Peyer's patch (tissue), 4 donors: ENCODE measurements at regions not wholly inside any gene's neighbourhood (a gene's known extent, or its start where the extent isn't known, plus 50 kb on each side); places are given as distances from the start of the nearest gene placed in this dataset.

Experiments
- DNase-seq, 3 donors: peaks; one replicate each; pipeline ENCODE4 v3.0.0-alpha.2; 2017 to 2019
- H3K27ac ChIP-seq, 4 donors: fragments of 200-600 bp; sonication (generic); one replicate each; pipeline ENCODE4 v1.5.1; 2016 to 2019
- H3K27me3 ChIP-seq, 2 donors: fragments of 200-600 bp; sonication (generic); one replicate each; pipeline ENCODE4 v1.5.1; 2019
- H3K36me3 ChIP-seq, 3 donors: fragments of 200-600 bp; sonication (generic); one replicate each; pipeline ENCODE4 v1.5.1; 2016 to 2019
- H3K4me1 ChIP-seq, 4 donors: fragments of 200-600 bp; sonication (generic); one replicate each; pipeline ENCODE4 v1.5.1; 2016 to 2019
- H3K4me3 ChIP-seq, 4 donors: fragments of 200-600 bp; sonication (generic); 1 replicate in 3 of 4; 2 replicates in 1 of 4; pipeline ENCODE4 v1.5.1; 2016 to 2019; ENCODE audit warnings: mild to moderate bottlenecking in 1 of 4
- H3K9me3 ChIP-seq, 4 donors: fragments of 200-600 bp; sonication (generic); one replicate each; pipeline ENCODE4 v1.5.1; 2016 to 2019; ENCODE audit warnings: mild to moderate bottlenecking in 1 of 4
- CTCF ChIP-seq, 6 experiments: fragments of 450-650 bp in 4 of 6; fragments of 200-600 bp in 2 of 6; sonication (generic) in 1 of 6; IDR thresholded peaks; one replicate each; pipeline ENCODE4 v1.5.1; 2017 to 2019; ENCODE audit warnings: antibody characterized with exemption in 6 of 6, mild to moderate bottlenecking in 3 of 6, moderate library complexity in 1 of 6
- POLR2A ChIP-seq, 2 donors: fragments of 450-650 bp; IDR thresholded peaks; one replicate each; pipeline ENCODE4 v1.5.1; 2017; ENCODE audit warnings: antibody characterized with exemption in 2 of 2, mild to moderate bottlenecking in 2 of 2, moderate library complexity in 2 of 2

GRCh38 chr9:115862021-115862420, 291.6 kb upstream of the PAPPA start:
- no peaks in the 10 kb centered on the region for H3K4me1 ChIP-seq
- no peak for TF ChIP-seq CTCF (IDR thresholded peaks at IDR 0.05)
- no peak for TF ChIP-seq POLR2A (IDR thresholded peaks at IDR 0.05)
- no peak for DNase-seq
- no peaks in the 10 kb centered on the region for H3K9me3 ChIP-seq
- no peak overlapping the region for H3K4me3 ChIP-seq
- H3K36me3 ChIP-seq = no peaks in the 10 kb centered on the region
- no peak overlapping the region for H3K27ac ChIP-seq
- no peaks in the 10 kb centered on the region for H3K27me3 ChIP-seq

GRCh38 chr9:115864581-115864980, 289.0 kb upstream of the PAPPA start:
- Histone ChIP-seq H3K36me3 (no peaks in the 10 kb centered on the region), H3K4me1 (no peaks in the 10 kb centered on the region), H3K27ac (no peak overlapping the region), H3K4me3 (no peak overlapping the region), H3K9me3 (no peaks in the 10 kb centered on the region), H3K27me3 (no peaks in the 10 kb centered on the region)
- no peak for TF ChIP-seq POLR2A (IDR thresholded peaks at IDR 0.05)
- no peak for TF ChIP-seq CTCF (IDR thresholded peaks at IDR 0.05)
- DNase-seq = no peak

- H3K36me3 ChIP-seq = no peaks in the 10 kb centered on the region
- H3K27me3 ChIP-seq = no peaks in the 10 kb centered on the region
- no peaks in the 10 kb centered on the region for H3K4me1 ChIP-seq
- no peak overlapping the region for H3K4me3 ChIP-seq
- no peak for TF ChIP-seq CTCF (IDR thresholded peaks at IDR 0.05)
- no peak for TF ChIP-seq POLR2A (IDR thresholded peaks at IDR 0.05)
- H3K27ac ChIP-seq = no peak overlapping the region
- no peaks in the 10 kb centered on the region for H3K9me3 ChIP-seq
- DNase-seq = no peak
These were observed 286.3 kb upstream of the PAPPA start for GRCh38 chr9:115867326-115867725.

- Histone ChIP-seq H3K36me3 (no peaks in the 10 kb centered on the region), H3K27ac (no peak overlapping the region), H3K4me1 (no peaks in the 10 kb centered on the region), H3K4me3 (no peak overlapping the region), H3K27me3 (no peaks in the 10 kb centered on the region), H3K9me3 (no peaks in the 10 kb centered on the region)
- TF ChIP-seq CTCF (IDR thresholded peaks at IDR 0.05) (no peak), POLR2A (IDR thresholded peaks at IDR 0.05) (no peak)
- DNase-seq = no peak
These were observed 275.6 kb upstream of the PAPPA start for GRCh38 chr9:115877852-115878438.

- H3K27ac ChIP-seq = no peak overlapping the region
- no peaks in the 10 kb centered on the region for H3K9me3 ChIP-seq
- DNase-seq = no peak
- no peaks in the 10 kb centered on the region for H3K27me3 ChIP-seq
- H3K4me3 ChIP-seq = no peak overlapping the region
- H3K4me1 ChIP-seq = no peaks in the 10 kb centered on the region
- TF ChIP-seq POLR2A (IDR thresholded peaks at IDR 0.05) (no peak), CTCF (IDR thresholded peaks at IDR 0.05) (no peak)
- H3K36me3 ChIP-seq = no peaks in the 10 kb centered on the region
These were observed 274.1 kb upstream of the PAPPA start for GRCh38 chr9:115879451-115879850.
